DOHH2 (cell line): ENCODE measurements at regions not wholly inside any gene's neighbourhood (a gene's known extent, or its start where the extent isn't known, plus 50 kb on each side); places are given as distances from the start of the nearest gene placed in this dataset.
"Not testable (repeated sequence)": the region's sequence is repeated elsewhere in the genome, so short reads cannot be mapped to it uniquely, and the experiment has no call there.

Source experiments
- H3F3A ChIP-seq: fragments of 200-600 bp; sonication (generic), shearing (Covaris generic); 2 replicates; pipeline ENCODE4 v1.6.0; 2016; ENCODE audit warnings: antibody characterized with exemption, mild to moderate bottlenecking; ENCODE audit not compliant: control insufficient read depth, insufficient read depth
- H3K27ac ChIP-seq: fragments of 200-600 bp; sonication (generic); 2 replicates; pipeline ENCODE4 v1.5.1; 2014; ENCODE audit warnings: low read depth, mild to moderate bottlenecking, low read length, moderate library complexity
- H3K27me3 ChIP-seq: fragments of 200-600 bp; sonication (generic); 2 replicates; pipeline ENCODE4 v1.6.1; 2014; ENCODE audit warnings: mild to moderate bottlenecking, low read length, mixed read lengths; ENCODE audit not compliant: control insufficient read depth
- H3K36me3 ChIP-seq: fragments of 200-600 bp; sonication (generic); 2 replicates; pipeline ENCODE4 v1.6.1; 2014; ENCODE audit warnings: mild to moderate bottlenecking, low read length, moderate library complexity, mixed read lengths; ENCODE audit not compliant: control insufficient read depth
- H3K4me1 ChIP-seq: fragments of 200-600 bp; sonication (generic); 2 replicates; pipeline ENCODE4 v1.6.1; 2014; ENCODE audit warnings: mild to moderate bottlenecking, low read length, mixed read lengths; ENCODE audit not compliant: control insufficient read depth
- H3K4me2 ChIP-seq: fragments of 200-600 bp; sonication (generic); 2 replicates; pipeline ENCODE4 v1.6.0; 2014; ENCODE audit warnings: mild to moderate bottlenecking, low read length, moderate library complexity
- H3K4me3 ChIP-seq: fragments of 200-600 bp; sonication (generic); 2 replicates; pipeline ENCODE4 v1.5.1; 2014; ENCODE audit warnings: mild to moderate bottlenecking, low read length, mixed read lengths
- H3K79me2 ChIP-seq: fragments of 200-600 bp; sonication (generic); 2 replicates; pipeline ENCODE4 v1.6.1; 2014; ENCODE audit warnings: mild to moderate bottlenecking, low read length, mixed read lengths; ENCODE audit not compliant: control insufficient read depth
- H3K9me2 ChIP-seq: fragments of 200-600 bp; sonication (generic); replicated peaks from 2 replicates; pipeline ENCODE4 v1.6.1; 2014; ENCODE audit warnings: mild to moderate bottlenecking, low read length, mixed read lengths; ENCODE audit not compliant: control insufficient read depth
- H3K9me3 ChIP-seq: fragments of 200-600 bp; sonication (generic); 2 replicates; pipeline ENCODE4 v1.6.1; 2014; ENCODE audit warnings: antibody characterized with exemption, low read length, mixed read lengths; ENCODE audit not compliant: control insufficient read depth, insufficient read depth
- H4K20me1 ChIP-seq: fragments of 200-600 bp; sonication (generic); 2 replicates; pipeline ENCODE4 v1.6.0; 2014; ENCODE audit warnings: low read depth, mild to moderate bottlenecking, antibody characterized with exemption, low read length, moderate library complexity; ENCODE audit not compliant: control insufficient read depth, insufficient read depth
- EZH2phosphoT487 ChIP-seq: fragments of 200-600 bp; sonication (generic); IDR thresholded peaks from 2 replicates; pipeline ENCODE4 v1.6.1; 2017; ENCODE audit warnings: borderline replicate concordance, mild to moderate bottlenecking, antibody characterized with exemption, low read length, moderate library complexity, mixed read lengths
- TF ChIP-seq, protein P1 (sequence below): fragments of 200-600 bp; sonication (generic); IDR thresholded peaks from one replicate; pipeline ENCODE4 v1.5.1; 2014; ENCODE audit warnings: antibody characterized with exemption, mild to moderate bottlenecking, low read depth, low read length; ENCODE audit not compliant: poor library complexity, severe bottlenecking

DNA sequence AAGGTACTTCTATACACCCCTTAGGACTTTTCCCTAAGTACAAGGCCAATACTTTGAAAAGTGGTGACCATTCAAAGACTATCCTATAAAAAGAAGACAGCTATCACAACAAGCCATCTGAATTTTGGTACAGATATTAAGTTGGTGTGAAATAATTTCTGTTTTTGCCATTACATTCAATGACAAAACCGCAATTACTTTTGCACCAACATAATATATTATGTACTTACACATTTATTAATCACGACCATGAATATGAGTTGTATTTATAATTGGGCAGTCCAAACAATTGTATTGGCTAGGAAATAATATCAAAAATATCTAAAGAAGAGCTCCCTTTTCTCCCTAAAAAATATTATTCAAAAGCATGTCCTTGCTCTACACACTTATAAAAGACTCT, 215.7 kb downstream of the TMA16 start:
- no peak for TF ChIP-seq EZH2phosphoT487
- TF ChIP-seq, protein P1, sequence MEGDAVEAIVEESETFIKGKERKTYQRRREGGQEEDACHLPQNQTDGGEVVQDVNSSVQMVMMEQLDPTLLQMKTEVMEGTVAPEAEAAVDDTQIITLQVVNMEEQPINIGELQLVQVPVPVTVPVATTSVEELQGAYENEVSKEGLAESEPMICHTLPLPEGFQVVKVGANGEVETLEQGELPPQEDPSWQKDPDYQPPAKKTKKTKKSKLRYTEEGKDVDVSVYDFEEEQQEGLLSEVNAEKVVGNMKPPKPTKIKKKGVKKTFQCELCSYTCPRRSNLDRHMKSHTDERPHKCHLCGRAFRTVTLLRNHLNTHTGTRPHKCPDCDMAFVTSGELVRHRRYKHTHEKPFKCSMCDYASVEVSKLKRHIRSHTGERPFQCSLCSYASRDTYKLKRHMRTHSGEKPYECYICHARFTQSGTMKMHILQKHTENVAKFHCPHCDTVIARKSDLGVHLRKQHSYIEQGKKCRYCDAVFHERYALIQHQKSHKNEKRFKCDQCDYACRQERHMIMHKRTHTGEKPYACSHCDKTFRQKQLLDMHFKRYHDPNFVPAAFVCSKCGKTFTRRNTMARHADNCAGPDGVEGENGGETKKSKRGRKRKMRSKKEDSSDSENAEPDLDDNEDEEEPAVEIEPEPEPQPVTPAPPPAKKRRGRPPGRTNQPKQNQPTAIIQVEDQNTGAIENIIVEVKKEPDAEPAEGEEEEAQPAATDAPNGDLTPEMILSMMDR: no peak
- no peaks in the 10 kb centered on the region for H3F3A ChIP-seq
- H3K4me1 ChIP-seq: no peaks in the 10 kb centered on the region
- H3K36me3 ChIP-seq: no peaks in the 10 kb centered on the region
- H3K79me2 ChIP-seq: no peaks in the 10 kb centered on the region
- H3K9me3 ChIP-seq: no peaks in the 10 kb centered on the region
- H3K4me2 ChIP-seq: no peak overlapping the region
- no peaks in the 10 kb centered on the region for H3K27me3 ChIP-seq
- no peaks in the 10 kb centered on the region for H3K9me2 ChIP-seq
- H4K20me1 ChIP-seq: no peaks in the 10 kb centered on the region
- H3K4me3 ChIP-seq: no peak overlapping the region
- no peak overlapping the region for H3K27ac ChIP-seq

DNA sequence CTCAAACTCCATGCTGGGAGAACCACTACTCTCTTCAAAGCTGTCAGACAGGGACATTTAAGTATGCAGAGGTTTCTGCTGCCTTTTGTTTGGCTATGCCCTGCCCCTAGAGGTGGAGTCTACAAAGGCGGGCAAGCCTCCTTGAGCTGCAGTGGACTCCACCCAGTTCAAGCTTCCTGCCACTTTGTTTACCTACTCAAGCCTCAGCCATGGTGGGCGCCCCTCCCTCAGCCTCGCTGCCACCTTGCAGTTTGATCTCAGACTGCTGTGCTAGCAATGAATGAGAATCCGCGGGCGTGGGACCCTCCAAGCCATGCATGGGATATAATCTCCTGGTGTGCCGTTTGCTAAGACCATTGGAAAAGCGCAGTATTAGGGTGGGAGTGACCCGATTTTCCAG, 230.0 kb downstream of the TMA16 start:
- H3K9me3 ChIP-seq, H3F3A ChIP-seq, H4K20me1 ChIP-seq, H3K27ac ChIP-seq, H3K9me2 ChIP-seq, H3K4me1 ChIP-seq, H3K79me2 ChIP-seq, H3K4me2 ChIP-seq, H3K36me3 ChIP-seq, H3K27me3 ChIP-seq, H3K4me3 ChIP-seq: not testable (repeated sequence)

DNA sequence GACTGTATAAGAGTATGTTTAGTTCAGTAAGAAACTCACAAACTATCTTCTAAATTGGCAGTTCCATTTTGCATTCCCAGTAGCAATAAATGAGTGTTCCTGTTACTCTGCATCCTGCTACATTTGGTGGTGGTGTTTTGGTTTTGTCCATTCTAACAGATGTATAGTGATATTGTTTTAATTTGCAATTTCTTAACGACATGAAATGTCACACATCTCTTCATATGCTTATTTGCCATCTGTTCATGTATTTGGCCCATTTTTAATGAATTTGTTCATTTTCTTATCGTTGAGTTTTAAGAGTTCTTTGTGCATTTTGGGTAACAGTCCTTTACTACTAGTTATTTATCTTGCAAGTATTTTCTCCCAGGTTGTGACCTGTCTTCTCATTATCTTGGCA, 232.2 kb downstream of the TMA16 start:
- Histone ChIP-seq H3K27ac (no peak overlapping the region), H3K9me2 (no peaks in the 10 kb centered on the region), H3K4me1 (no peaks in the 10 kb centered on the region), H3K9me3 (no peaks in the 10 kb centered on the region), H3F3A (no peaks in the 10 kb centered on the region), H3K27me3 (no peaks in the 10 kb centered on the region), H3K79me2 (no peaks in the 10 kb centered on the region), H3K36me3 (no peaks in the 10 kb centered on the region), H3K4me2 (no peak overlapping the region), H4K20me1 (no peaks in the 10 kb centered on the region), H3K4me3 (no peak overlapping the region)
- no peak for TF ChIP-seq EZH2phosphoT487
- TF ChIP-seq, protein P1: no peak

GRCh38 chr4:163731071-163731470, 236.6 kb downstream of the TMA16 start:
- no peaks in the 10 kb centered on the region for H4K20me1 ChIP-seq
- H3K4me3 ChIP-seq: no peak overlapping the region
- no peaks in the 10 kb centered on the region for H3K9me3 ChIP-seq
- H3F3A ChIP-seq: no peaks in the 10 kb centered on the region
- H3K4me2 ChIP-seq: no peak overlapping the region
- no peaks in the 10 kb centered on the region for H3K36me3 ChIP-seq
- TF ChIP-seq EZH2phosphoT487: no peak
- TF ChIP-seq, protein P1: no peak
- H3K79me2 ChIP-seq: no peaks in the 10 kb centered on the region
- H3K27ac ChIP-seq: no peak overlapping the region
- H3K27me3 ChIP-seq: no peaks in the 10 kb centered on the region
- no peaks in the 10 kb centered on the region for H3K9me2 ChIP-seq
- no peaks in the 10 kb centered on the region for H3K4me1 ChIP-seq
